Thymus (tissue), 11 donors: ENCODE measurements at regions not wholly inside any gene's neighbourhood (a gene's known extent, or its start where the extent isn't known, plus 50 kb on each side); places are given as distances from the start of the nearest gene placed in this dataset.

Source experiments
- DNase-seq, 9 donors: peaks; one replicate each; pipeline ENCODE4 v3.0.0-alpha.2; 2013; ENCODE audit warnings: low spot score in 9 of 9, low read depth in 6 of 9, missing footprints in 1 of 9
- H3K27ac ChIP-seq, 2 donors: one replicate each; pipeline ENCODE4 v1.5.1; 2013; ENCODE audit warnings: control low read depth in 1 of 2, low read depth in 1 of 2, low read length in 1 of 2, mild to moderate bottlenecking in 1 of 2, moderate library complexity in 1 of 2
- H3K27me3 ChIP-seq, 2 donors: one replicate each; pipeline ENCODE4 v1.5.1; 2013; ENCODE audit warnings: low read length in 1 of 2; ENCODE audit not compliant: control insufficient read depth in 2 of 2, insufficient read depth in 1 of 2
- H3K36me3 ChIP-seq, 2 donors: one replicate each; pipeline ENCODE4 v1.5.1; 2013; ENCODE audit warnings: low read length in 1 of 2, mild to moderate bottlenecking in 1 of 2, moderate library complexity in 1 of 2; ENCODE audit not compliant: control insufficient read depth in 2 of 2, insufficient read depth in 2 of 2
- H3K4me1 ChIP-seq, 2 donors: one replicate each; pipeline ENCODE4 v1.5.1; 2013; ENCODE audit warnings: low read length in 2 of 2; ENCODE audit not compliant: control insufficient read depth in 2 of 2, insufficient read depth in 2 of 2
- H3K4me3 ChIP-seq, 2 donors: one replicate each; pipeline ENCODE4 v1.5.1; 2013; ENCODE audit warnings: low read length in 2 of 2, control low read depth in 1 of 2, mild to moderate bottlenecking in 1 of 2
- H3K9me3 ChIP-seq, 2 donors: one replicate each; pipeline ENCODE4 v1.5.1; 2013; ENCODE audit warnings: low read length in 1 of 2, mild to moderate bottlenecking in 1 of 2; ENCODE audit not compliant: control insufficient read depth in 2 of 2, insufficient read depth in 1 of 2
- WGBS: extraction: QIAGEN DNeasy Blood & Tissue Kit; methylation state at CpG from one replicate; pipeline ENCODE4 v1.1.7; 2013; 5-methylcytosine and 5-hydroxymethylcytosine counted together
- donor health status: healthy.

DNA sequence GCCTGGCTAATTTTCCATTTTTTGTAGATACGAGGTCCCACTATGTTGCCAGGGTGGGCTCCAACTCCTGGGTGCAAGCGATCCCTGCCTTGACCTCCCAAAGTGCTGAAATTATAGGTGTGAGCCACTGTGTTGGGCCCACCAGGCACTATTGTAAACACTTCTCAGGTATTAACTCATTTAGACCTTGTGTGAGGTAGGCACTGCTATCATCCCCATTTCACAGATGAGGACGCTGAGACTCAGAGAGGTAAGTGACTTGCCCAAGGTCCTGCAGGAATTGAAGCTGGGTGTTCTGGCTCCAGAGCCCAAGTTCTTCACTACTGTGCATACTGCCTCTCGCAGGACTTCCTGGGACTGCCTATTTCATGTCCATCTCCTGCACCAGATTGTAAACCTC lies 67.1 kb upstream of the SYPL1 start:
- WGBS: 98% methylated on average over 4 of the region's 4 CpGs
- DNase-seq: no peak
- no peak overlapping the region for H3K27ac ChIP-seq

DNA sequence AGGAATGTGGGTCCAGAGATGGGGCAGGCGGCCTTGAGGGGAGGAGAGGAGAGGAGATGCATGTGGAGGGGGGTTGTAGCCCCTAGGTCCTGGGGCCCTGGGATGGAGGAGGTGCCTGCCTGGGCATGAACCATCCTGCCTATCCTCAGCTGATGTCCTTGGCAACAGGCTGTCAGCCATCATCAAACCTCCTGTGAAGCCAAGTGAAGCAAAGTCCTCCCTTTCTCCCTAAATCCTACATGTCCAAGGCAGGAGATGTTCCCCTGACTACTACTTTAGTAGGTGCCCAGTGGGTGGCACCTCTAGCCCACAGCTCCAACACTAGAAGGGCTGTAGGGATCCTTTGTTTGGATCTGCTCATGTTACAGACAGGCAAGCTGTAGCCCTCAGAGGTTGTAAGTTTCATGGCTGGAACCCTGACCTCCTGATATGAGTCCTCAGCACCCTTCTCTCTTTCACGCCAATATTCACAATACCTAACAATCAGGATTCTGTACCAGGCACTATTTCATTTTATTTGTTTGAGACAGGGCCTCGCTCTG lies 66.6 kb upstream of the SYPL1 start:
- no peak overlapping the region for H3K27ac ChIP-seq
- 95% methylated on average over 3 of the region's 3 CpGs for WGBS
- no peak for DNase-seq

More for the DNA sequence above, 67.1 kb upstream of the SYPL1 start:
- Histone ChIP-seq H3K4me3 (no peak overlapping the region), H3K27me3 (peaks cover 0 to 4% of the 10 kb centered on the region in 2 donors), H3K36me3 (no peaks in the 10 kb centered on the region), H3K9me3 (peaks cover 0 to 4% of the 10 kb centered on the region in 2 donors), H3K4me1 (peaks cover 0 to 3% of the 10 kb centered on the region in 2 donors)

DNA sequence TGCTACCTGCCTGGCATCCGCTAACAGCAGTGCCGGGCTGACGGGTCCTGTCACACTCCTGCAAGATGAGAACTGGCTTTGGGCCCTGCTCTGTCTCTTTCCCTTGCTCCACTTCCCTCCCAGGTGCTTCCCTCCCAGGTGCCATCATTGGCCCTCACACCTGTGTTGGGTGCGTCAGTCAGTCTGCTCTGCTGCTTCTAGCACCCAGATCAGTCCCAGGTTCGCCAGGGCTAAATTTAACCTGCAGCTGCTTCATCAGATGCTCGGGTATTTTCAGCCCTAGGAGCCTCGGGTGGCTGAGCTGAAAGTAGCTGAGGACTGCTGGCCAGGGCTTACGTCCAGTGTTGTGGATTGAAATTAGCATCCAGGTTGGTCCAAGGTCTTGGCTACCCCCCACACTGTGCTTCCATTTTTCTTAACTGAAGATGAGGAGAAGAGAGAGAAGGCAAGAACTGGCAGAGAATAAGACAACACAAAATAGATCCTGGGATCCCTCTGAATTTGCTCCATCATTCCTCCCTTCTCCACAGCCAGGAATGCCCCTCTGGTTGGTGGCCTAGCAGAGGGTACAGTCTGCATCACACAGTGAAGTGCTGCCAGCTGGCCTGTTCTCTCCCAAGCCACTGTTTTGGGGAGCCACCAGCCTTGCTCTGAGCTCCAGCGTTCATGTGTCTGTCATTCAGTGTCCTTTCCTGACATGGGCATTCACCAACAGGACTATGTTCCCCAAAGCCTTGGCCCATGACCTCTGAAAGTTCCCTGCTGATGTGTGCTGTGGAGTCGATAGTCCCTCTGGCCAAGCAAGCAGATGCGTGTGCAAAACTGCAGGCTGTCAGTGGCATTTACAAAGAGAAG lies 65.9 kb upstream of the SYPL1 start:
- H3K27me3 ChIP-seq: peaks cover 0 to 4% of the 10 kb centered on the region in 2 donors
- peaks cover 0 to 3% of the 10 kb centered on the region in 2 donors for H3K4me1 ChIP-seq
- H3K9me3 ChIP-seq: peaks cover 0 to 4% of the 10 kb centered on the region in 2 donors
- no peak overlapping the region for H3K4me3 ChIP-seq
- 75% methylated on average over 11 of the region's 11 CpGs for WGBS
- DNase-seq: peak in 1 of 9 donors; percentile 24
- no peaks in the 10 kb centered on the region for H3K36me3 ChIP-seq
- H3K27ac ChIP-seq: no peak overlapping the region

More for the DNA sequence above, 66.6 kb upstream of the SYPL1 start:
- Histone ChIP-seq H3K4me3 (no peak overlapping the region), H3K9me3 (peaks cover 0 to 4% of the 10 kb centered on the region in 2 donors), H3K27me3 (peaks cover 0 to 4% of the 10 kb centered on the region in 2 donors), H3K36me3 (no peaks in the 10 kb centered on the region), H3K4me1 (peaks cover 0 to 3% of the 10 kb centered on the region in 2 donors)

DNA sequence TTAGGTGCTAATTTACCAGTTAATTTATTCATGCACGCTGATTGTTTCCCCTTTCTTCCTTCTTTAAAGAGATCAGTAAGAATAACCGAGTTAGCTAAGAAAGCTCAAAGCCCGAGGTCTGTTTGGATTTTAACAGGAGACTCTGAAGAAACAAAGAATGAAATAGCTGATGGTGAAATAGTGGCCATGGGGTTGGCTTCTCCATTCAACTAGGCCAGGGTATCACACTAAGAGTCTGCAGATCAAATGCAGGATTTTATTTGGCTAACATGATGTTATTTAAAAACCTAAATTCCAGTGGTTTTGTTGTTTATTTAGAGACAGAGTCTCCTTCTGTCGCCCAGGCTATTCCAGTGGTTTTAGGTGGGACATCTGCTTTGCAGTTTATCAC lies 65.2 kb upstream of the SYPL1 start:
- no peaks in the 10 kb centered on the region for H3K36me3 ChIP-seq
- peaks cover 0 to 4% of the 10 kb centered on the region in 2 donors for H3K27me3 ChIP-seq
- no peak for DNase-seq
- no peak overlapping the region for H3K4me3 ChIP-seq
- peaks cover 0 to 4% of the 10 kb centered on the region in 2 donors for H3K9me3 ChIP-seq
- 92% methylated on average over 4 of the region's 4 CpGs for WGBS
- peaks cover 0 to 3% of the 10 kb centered on the region in 2 donors for H3K4me1 ChIP-seq
- no peak overlapping the region for H3K27ac ChIP-seq

DNA sequence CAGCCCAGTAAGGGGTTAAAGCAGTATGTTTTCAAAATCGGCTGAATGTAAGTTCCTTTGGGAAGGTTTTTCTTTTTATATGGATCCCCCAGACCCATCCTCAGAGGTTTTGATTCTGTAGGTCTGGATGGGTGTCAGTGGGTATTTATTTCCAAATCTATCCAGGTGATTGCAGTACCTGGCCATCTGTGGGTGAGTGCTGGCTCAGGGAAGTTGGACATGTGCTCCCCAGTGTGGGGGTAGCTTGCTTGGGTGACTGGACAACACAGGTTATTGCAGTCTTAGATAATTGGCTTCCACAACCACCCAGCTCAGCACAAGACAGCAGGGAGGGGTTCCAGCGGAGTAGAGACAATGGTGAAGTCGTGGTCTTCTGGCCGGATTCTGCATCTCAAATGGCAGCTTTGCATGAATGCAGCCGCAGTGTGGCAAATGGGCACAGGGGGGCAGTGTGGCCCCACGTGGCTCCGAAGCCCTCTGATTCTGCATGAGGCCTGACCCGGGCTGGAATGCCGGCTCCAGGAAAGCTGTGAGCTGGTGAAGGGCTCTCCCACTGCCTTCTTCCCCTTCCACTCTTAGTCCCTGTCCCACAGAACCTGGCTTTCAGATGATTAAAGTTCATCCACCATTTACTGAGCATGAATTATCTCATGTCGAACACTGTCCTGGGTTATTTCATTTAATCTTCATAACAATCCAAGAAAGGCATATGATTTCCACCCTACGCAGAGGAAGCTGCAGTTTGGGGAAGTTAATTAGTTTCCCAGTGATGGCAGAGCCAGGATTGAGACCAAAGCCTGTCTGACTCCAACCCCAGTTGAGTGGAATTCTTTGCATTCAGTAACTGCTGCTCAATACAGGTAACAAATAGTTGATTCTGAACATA lies 64.5 kb upstream of the SYPL1 start:
- 23% methylated on average over 11 of the region's 11 CpGs for WGBS
- H3K36me3 ChIP-seq: no peaks in the 10 kb centered on the region
- peaks cover 0 to 4% of the 10 kb centered on the region in 2 donors for H3K9me3 ChIP-seq
- peak; percentile 27 to 77 (median 51) for DNase-seq
- no peak overlapping the region for H3K4me3 ChIP-seq
- peaks cover 0 to 4% of the 10 kb centered on the region in 2 donors for H3K27me3 ChIP-seq
- peaks cover 0 to 3% of the 10 kb centered on the region in 2 donors for H3K4me1 ChIP-seq
- no peak overlapping the region for H3K27ac ChIP-seq

DNA sequence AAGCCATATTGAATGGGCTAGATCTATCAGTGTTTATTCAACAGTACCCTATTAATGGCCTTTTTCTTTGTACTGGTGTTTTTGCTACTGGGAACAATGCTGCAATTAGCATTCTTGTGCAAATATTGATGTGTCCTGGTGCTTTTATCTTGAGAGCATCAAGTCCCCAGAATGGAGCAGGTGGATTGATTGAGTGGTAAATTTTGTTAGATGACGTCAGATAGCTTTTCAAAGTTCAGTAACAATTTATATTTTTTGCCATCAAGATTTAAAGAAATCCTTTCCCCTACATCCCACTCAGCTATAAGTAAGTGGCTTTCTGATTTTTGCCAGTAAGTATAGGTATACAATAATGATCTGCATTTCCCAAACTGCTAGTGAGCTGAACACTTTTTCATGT lies 63.4 kb upstream of the SYPL1 start:
- DNase-seq: no peak
- no peaks in the 10 kb centered on the region for H3K36me3 ChIP-seq
- 94% methylated on average over 1 of the region's 1 CpG for WGBS
- H3K27ac ChIP-seq: no peak overlapping the region
- peaks cover 0 to 4% of the 10 kb centered on the region in 2 donors for H3K27me3 ChIP-seq
- peaks cover 0 to 4% of the 10 kb centered on the region in 2 donors for H3K9me3 ChIP-seq
- H3K4me3 ChIP-seq: no peak overlapping the region
- peaks cover 0 to 3% of the 10 kb centered on the region in 2 donors for H3K4me1 ChIP-seq

DNA sequence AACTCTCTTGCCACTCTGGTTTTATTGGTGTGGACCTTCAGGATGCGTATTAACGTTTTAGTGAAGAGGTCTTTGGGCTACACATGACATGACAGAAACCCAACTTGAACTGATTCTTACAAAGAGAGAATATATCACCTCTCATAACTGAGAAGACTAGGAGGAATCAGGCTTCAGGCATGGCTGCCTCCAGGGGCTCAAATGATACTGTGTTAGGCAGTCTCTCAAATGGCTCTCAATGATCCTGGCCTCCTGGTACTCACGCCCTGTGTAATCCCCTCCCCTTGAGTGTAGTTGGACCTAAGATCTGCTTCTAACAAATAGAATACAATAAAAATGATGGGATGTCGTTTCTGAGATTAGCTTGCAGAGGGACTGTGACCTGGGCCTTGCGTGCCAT lies 58.5 kb upstream of the SYPL1 start:
- DNase-seq: no peak
- no peaks in the 10 kb centered on the region for H3K36me3 ChIP-seq
- 93% methylated on average over 5 of the region's 5 CpGs for WGBS
- H3K4me1 ChIP-seq: no peaks in the 10 kb centered on the region
- no peaks in the 10 kb centered on the region for H3K27me3 ChIP-seq
- H3K27ac ChIP-seq: no peak overlapping the region
- H3K4me3 ChIP-seq: no peak overlapping the region
- H3K9me3 ChIP-seq: no peaks in the 10 kb centered on the region

DNA sequence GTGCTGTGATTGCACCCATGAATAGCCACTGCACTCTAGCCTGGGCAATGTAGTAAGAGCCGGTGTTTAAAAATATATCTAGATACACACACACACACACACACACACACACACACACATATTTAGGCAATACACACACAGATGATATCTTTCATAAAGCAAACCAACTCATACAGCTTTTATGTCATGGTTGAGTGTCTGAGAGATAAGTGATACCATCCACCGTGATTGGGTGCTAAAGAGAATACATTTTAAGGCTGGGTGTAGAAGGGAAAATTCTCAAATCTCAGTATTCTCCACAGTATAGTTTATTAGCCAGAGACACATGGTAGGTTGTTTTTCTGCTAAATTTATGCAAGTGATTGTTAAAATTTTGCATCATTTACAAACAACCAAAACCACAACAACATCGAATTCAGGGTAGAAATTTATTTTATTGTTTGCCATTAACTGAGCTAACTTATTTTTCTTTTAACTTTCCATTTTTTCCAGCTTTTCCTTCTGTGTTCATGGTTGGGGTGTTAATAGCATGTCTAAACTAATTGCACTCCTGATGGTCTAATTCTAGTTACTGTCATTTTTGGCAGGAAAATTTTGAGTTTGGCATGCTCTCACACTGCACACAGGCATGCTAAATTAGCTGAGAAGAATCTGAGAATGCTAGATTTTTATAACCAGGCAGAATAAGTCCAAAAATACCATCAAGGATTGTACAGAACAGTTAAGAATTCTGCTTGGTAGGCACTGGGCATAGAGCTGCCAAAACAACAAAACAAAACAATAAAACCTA lies 57.9 kb upstream of the SYPL1 start:
- H3K4me3 ChIP-seq: no peak overlapping the region
- WGBS: 92% methylated on average over 3 of the region's 3 CpGs
- H3K4me1 ChIP-seq: no peaks in the 10 kb centered on the region
- H3K27me3 ChIP-seq: no peaks in the 10 kb centered on the region
- no peaks in the 10 kb centered on the region for H3K36me3 ChIP-seq
- no peak overlapping the region for H3K27ac ChIP-seq
- DNase-seq: no peak
- H3K9me3 ChIP-seq: no peaks in the 10 kb centered on the region
